PC-3 (cell line): ENCODE measurements at regions not wholly inside any gene's neighbourhood (a gene's known extent, or its start where the extent isn't known, plus 50 kb on each side); places are given as distances from the start of the nearest gene placed in this dataset.

Experiments used
- ATAC-seq: fragments of 200-7000 bp; cut with Tn5 transposase; 2 replicates; pipeline ENCODE4 v1.9.1; 2020; ENCODE audit warnings: mild to moderate bottlenecking, moderate library complexity
- BruUV-seq: library from RNA; stranded (reverse); fragments of 400-500 nt; replicated peaks from 2 replicates; lab custom pipeline; 2021; lab: Mats Ljungman, UMichigan
- CTCF ChIA-PET: fragments of 300-600 bp; sonication (Branson Sonifier 250); formaldehyde crosslinking; loops from one replicate; lab custom pipeline; 2022; ENCODE audit warnings: antibody characterized with exemption; lab: Charles Lee
- POLR2A ChIA-PET: fragments of 300-600 bp; sonication (Branson Sonifier 250); formaldehyde crosslinking; loops from one replicate; lab custom pipeline; 2022; ENCODE audit warnings: antibody characterized with exemption; ENCODE audit not compliant: unreplicated experiment; lab: Charles Lee
- DNase-seq: peaks from one replicate; pipeline ENCODE4 v3.0.0-alpha.2; 2015
- H2AFZ ChIP-seq: fragments of 300-600 bp; sonication (generic); 2 replicates; pipeline ENCODE4 v1.6.0; 2016; ENCODE audit warnings: antibody characterized with exemption, low read length
- H3F3A ChIP-seq: fragments of 300-600 bp; sonication (generic); one replicate; pipeline ENCODE4 v1.6.0; 2017; ENCODE audit warnings: antibody characterized with exemption, low read length, control low read depth, mild to moderate bottlenecking; ENCODE audit not compliant: unreplicated experiment
- H3K27ac ChIP-seq: fragments of 300-600 bp; sonication (generic); 2 replicates; pipeline ENCODE4 v1.5.1; 2016; ENCODE audit warnings: mild to moderate bottlenecking, low read length
- H3K27me3 ChIP-seq: fragments of 300-600 bp; sonication (generic); 2 replicates; pipeline ENCODE4 v1.6.1; 2016; ENCODE audit warnings: low read length, mixed read lengths
- H3K36me3 ChIP-seq: fragments of 300-600 bp; sonication (generic); 2 replicates; pipeline ENCODE4 v1.6.1; 2016; ENCODE audit warnings: low read depth, mixed run types, low read length, mixed read lengths
- H3K4me1 ChIP-seq: fragments of 300-600 bp; sonication (generic); 2 replicates; pipeline ENCODE4 v1.5.1; 2016; ENCODE audit warnings: low read length; ENCODE audit not compliant: insufficient read depth
- H3K4me2 ChIP-seq: fragments of 300-600 bp; sonication (generic); 2 replicates; pipeline ENCODE4 v1.6.0; 2016; ENCODE audit warnings: low read length
- H3K4me3 ChIP-seq: fragments of 300-600 bp; sonication (generic); 2 replicates; pipeline ENCODE4 v1.5.1; 2016; ENCODE audit warnings: mild to moderate bottlenecking, low read length, mixed read lengths
- H3K79me2 ChIP-seq: fragments of 300-600 bp; sonication (generic); 2 replicates; pipeline ENCODE4 v1.6.1; 2017; ENCODE audit warnings: low read length, mixed read lengths
- H3K9ac ChIP-seq: fragments of 300-600 bp; sonication (generic); 2 replicates; pipeline ENCODE4 v1.6.0; 2016; ENCODE audit warnings: mild to moderate bottlenecking, low read length
- H3K9me2 ChIP-seq: fragments of 300-600 bp; sonication (generic); replicated peaks from 2 replicates; pipeline ENCODE4 v1.6.1; 2016; ENCODE audit warnings: mixed run types, low read length, mixed read lengths
- H3K9me3 ChIP-seq: fragments of 300-600 bp; sonication (generic); 2 replicates; pipeline ENCODE4 v1.6.1; 2016; ENCODE audit warnings: low read length, mixed read lengths
- H4K20me1 ChIP-seq: fragments of 300-600 bp; sonication (generic); 2 replicates; pipeline ENCODE4 v1.6.1; 2016; ENCODE audit warnings: low read length, mixed read lengths
- CTCF ChIP-seq: fragments of 300-600 bp; sonication (generic); conservative IDR thresholded peaks from 2 replicates; pipeline ENCODE4 v1.5.1; 2017; ENCODE audit warnings: antibody characterized with exemption, low read depth, mild to moderate bottlenecking, low read length
- EZH2 ChIP-seq: fragments of 300-600 bp; sonication (generic); IDR thresholded peaks from one replicate; pipeline ENCODE4 v1.6.1; 2017; ENCODE audit warnings: antibody characterized with exemption, mild to moderate bottlenecking, low read length; ENCODE audit not compliant: unreplicated experiment
- EZH2phosphoT487 ChIP-seq: fragments of 300-600 bp; sonication (generic); IDR thresholded peaks from 2 replicates; pipeline ENCODE4 v1.6.1; 2018; ENCODE audit warnings: mild to moderate bottlenecking, antibody characterized with exemption, low read length, borderline replicate concordance
- intact Hi-C: fragments of 100-400 bp; cut with micrococcal nuclease; formaldehyde crosslinking; loops from 2 replicates; pipeline ENCODE4 v1.9.0; 2023

- Histone ChIP-seq H3K4me1 (peaks cover 28% of the 10 kb centered on the region), H3K9ac (no peak overlapping the region), H3K9me3 (peaks cover 8% of the 10 kb centered on the region; the same call in 1 of the 2 replicates), H3K27me3 (no peaks in the 10 kb centered on the region), H4K20me1 (no peaks in the 10 kb centered on the region), H3K4me2 (no peak overlapping the region), H2AFZ (no peak overlapping the region), H3K79me2 (no peaks in the 10 kb centered on the region), H3K27ac (no peak overlapping the region), H3K9me2 (no peaks in the 10 kb centered on the region), H3K4me3 (no peak overlapping the region), H3F3A (no peaks in the 10 kb centered on the region), H3K36me3 (peaks cover 4% of the 10 kb centered on the region; the same call in 1 of the 2 replicates)
- DNase-seq (no peak), ATAC-seq (no peak)
- POLR2A ChIA-PET = interaction anchor here (1.2 kb wide), 1 partner anchor 53 kb away, joined by 3 read pairs; the partner anchor contains the start of gene FSTL1
- CTCF ChIA-PET = no interaction called here
- TF ChIP-seq CTCF (no peak), EZH2 (no peak), EZH2phosphoT487 (no peak)
- intact Hi-C loops = no loop called here
- no TSS peak for BruUV-seq
Observed at GRCh38 chr3:120503727-120504616, 53.2 kb upstream of the FSTL1 start.

DNA sequence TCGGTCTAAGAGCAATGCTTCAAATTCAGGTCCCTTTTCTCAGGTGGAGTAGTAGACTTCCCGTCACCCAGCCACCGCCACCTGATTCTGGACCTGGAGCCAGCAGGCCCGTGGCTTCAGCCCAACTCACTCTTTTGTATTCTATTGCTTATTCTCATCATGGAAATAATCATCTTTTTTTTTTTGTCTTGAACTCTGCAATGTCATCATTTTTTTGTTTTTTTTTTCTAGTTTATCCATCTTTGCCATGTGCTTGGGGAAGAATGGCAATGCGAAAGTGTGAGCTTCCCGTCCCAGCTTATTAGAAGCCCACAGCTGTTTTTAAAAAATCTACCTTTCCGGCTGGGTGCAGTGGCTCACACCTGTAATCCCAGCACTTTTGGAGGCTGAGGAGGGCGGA lies 51.3 kb upstream of the FSTL1 start:
- Histone ChIP-seq H3K9ac (no peak overlapping the region), H2AFZ (no peak overlapping the region), H3F3A (peaks cover 2% of the 10 kb centered on the region), H3K79me2 (no peaks in the 10 kb centered on the region), H3K9me2 (no peaks in the 10 kb centered on the region), H3K27ac (no peak overlapping the region), H4K20me1 (no peaks in the 10 kb centered on the region), H3K4me2 (no peak overlapping the region), H3K36me3 (no peaks in the 10 kb centered on the region), H3K4me3 (no peak overlapping the region), H3K27me3 (no peaks in the 10 kb centered on the region), H3K9me3 (no peaks in the 10 kb centered on the region), H3K4me1 (peaks cover 38% of the 10 kb centered on the region)
- ChIA-PET CTCF (no interaction called here), POLR2A (no interaction called here)
- no peak for ATAC-seq
- TF ChIP-seq EZH2 = no peak
- no peak for TF ChIP-seq EZH2phosphoT487
- TF ChIP-seq CTCF = no peak
- no TSS peak for BruUV-seq
- intact Hi-C loops = no loop called here
- no peak for DNase-seq
